GM12874 (cell line): ENCODE measurements at regions not wholly inside any gene's neighbourhood (a gene's known extent, or its start where the extent isn't known, plus 50 kb on each side); places are given as distances from the start of the nearest gene placed in this dataset.

ENCODE experiments used
- CTCF ChIP-seq: IDR thresholded peaks from 2 replicates; pipeline ENCODE4 v1.5.1; 2011; ENCODE audit warnings: low read depth, mild to moderate bottlenecking, control low read depth, low read length, moderate library complexity; ENCODE audit not compliant: insufficient read depth

- TF ChIP-seq CTCF = no peak
These were observed 549.5 kb upstream of the ID2 start for GRCh38 chr2:8132351-8132831.

GRCh38 chr2:8132879-8133278 is 549.0 kb upstream of the ID2 start:
- TF ChIP-seq CTCF = no peak

- no peak for TF ChIP-seq CTCF
These were observed 548.5 kb upstream of the ID2 start for GRCh38 chr2:8133363-8133762.

- no peak for TF ChIP-seq CTCF
These were observed 547.9 kb upstream of the ID2 start for GRCh38 chr2:8133913-8134472.

GRCh38 chr2:8134473-8134932 is 547.4 kb upstream of the ID2 start:
- no peak for TF ChIP-seq CTCF

GRCh38 chr2:8134985-8135682 is 546.7 kb upstream of the ID2 start:
- TF ChIP-seq CTCF = no peak

- no peak for TF ChIP-seq CTCF
These were observed 544.1 kb upstream of the ID2 start for GRCh38 chr2:8137801-8138200.
